HEK293T (cell line): ENCODE measurements at regions not wholly inside any gene's neighbourhood (a gene's known extent, or its start where the extent isn't known, plus 50 kb on each side); places are given as distances from the start of the nearest gene placed in this dataset.

Source experiments
- ARNT ChIP-seq: fragments of 450-650 bp; IDR thresholded peaks from 2 replicates; pipeline ENCODE4 v1.6.1; 2017; ENCODE audit warnings: mild to moderate bottlenecking
- BHLHE40 ChIP-seq: fragments of 450-650 bp; IDR thresholded peaks from 2 replicates; pipeline ENCODE4 v1.6.1; 2016; ENCODE audit warnings: mild to moderate bottlenecking, moderate library complexity, borderline replicate concordance
- CTBP1 ChIP-seq: fragments of 450-650 bp; IDR thresholded peaks from 2 replicates; pipeline ENCODE4 v1.6.1; 2016; ENCODE audit warnings: borderline replicate concordance
- FOXK2 ChIP-seq: fragments of 450-650 bp; IDR thresholded peaks from 2 replicates; pipeline ENCODE4 v1.6.1; 2016; ENCODE audit warnings: mild to moderate bottlenecking
- FOXM1 ChIP-seq: fragments of 450-650 bp; IDR thresholded peaks from 2 replicates; pipeline ENCODE4 v1.6.1; 2017; ENCODE audit warnings: mild to moderate bottlenecking, borderline replicate concordance
- HDGF ChIP-seq: fragments of 450-650 bp; IDR thresholded peaks from 2 replicates; pipeline ENCODE4 v1.6.1; 2017; ENCODE audit warnings: antibody characterized with exemption, borderline replicate concordance
- L3MBTL2 ChIP-seq: fragments of 450-650 bp; conservative IDR thresholded peaks from 2 replicates; pipeline ENCODE4 v1.6.1; 2016; ENCODE audit warnings: mild to moderate bottlenecking
- PKNOX1 ChIP-seq: fragments of 450-650 bp; IDR thresholded peaks from 2 replicates; pipeline ENCODE4 v1.6.1; 2016
- SUZ12 ChIP-seq: fragments of 450-650 bp; IDR thresholded peaks from 2 replicates; pipeline ENCODE4 v1.6.1; 2016; ENCODE audit warnings: mild to moderate bottlenecking
- TARDBP ChIP-seq: fragments of 450-650 bp; IDR thresholded peaks from 2 replicates; pipeline ENCODE4 v1.6.1; 2016
- ZNF384 ChIP-seq: fragments of 450-650 bp; IDR thresholded peaks from 2 replicates; pipeline ENCODE4 v1.6.1; 2016

GRCh38 chr11:42777776-42778175 is 534.0 kb upstream of the API5 start:
- TF ChIP-seq PKNOX1: no peak
- TF ChIP-seq FOXM1: no peak
- no peak for TF ChIP-seq FOXK2
- no peak for TF ChIP-seq HDGF
- TF ChIP-seq BHLHE40: no peak
- TF ChIP-seq SUZ12: no peak
- TF ChIP-seq CTBP1: no peak
- no peak for TF ChIP-seq L3MBTL2
- no peak for TF ChIP-seq ZNF384
- no peak for TF ChIP-seq TARDBP
- TF ChIP-seq ARNT: no peak
